ENCODE measurements at regions not wholly inside any gene's neighbourhood (a gene's known extent, or its start where the extent isn't known, plus 50 kb on each side); places are given as distances from the start of the nearest gene placed in this dataset.
"Not testable (repeated sequence)": the region's sequence is repeated elsewhere in the genome, so short reads cannot be mapped to it uniquely, and the experiment has no call there.

DNA sequence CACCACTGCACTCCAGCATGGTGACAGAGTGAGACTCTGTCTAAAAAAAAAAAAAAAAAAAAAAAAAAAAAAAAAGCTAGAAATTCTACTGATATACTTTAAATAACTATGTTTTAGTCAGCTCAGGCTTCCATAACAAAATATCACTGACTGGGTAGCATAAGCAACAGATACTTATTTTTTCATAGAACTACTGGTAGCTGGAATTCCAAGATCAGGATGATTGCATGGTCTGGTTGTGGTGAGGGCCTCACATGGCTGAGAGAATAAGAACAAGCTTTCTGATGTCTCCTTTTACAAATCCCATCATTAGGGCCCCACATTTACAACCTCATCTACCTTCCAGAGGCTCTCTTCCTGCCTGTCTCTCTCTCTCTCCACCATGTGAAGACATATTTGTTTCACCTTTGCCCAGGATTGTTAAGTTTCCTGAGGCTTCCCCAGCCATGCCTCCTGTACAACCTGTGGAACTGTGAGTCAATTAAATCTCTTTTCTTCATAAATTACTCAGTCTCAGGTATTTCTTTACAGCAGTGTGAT lies 126.7 kb upstream of the SEMA3C start:
- Histone ChIP-seq H3K27me3 (ENCODE audit: insufficient read depth, low read length) (no peaks in the 10 kb centered on the region), H3K79me2 (ENCODE audit: insufficient read depth, low read length) (no peaks in the 10 kb centered on the region), H3F3A (ENCODE audit: insufficient read depth, low read length) (no peaks in the 10 kb centered on the region), H3K9me2 (ENCODE audit: low read depth, low read length) (no peaks in the 10 kb centered on the region), H2AFZ (ENCODE audit: low read length) (no peak overlapping the region), H3K36me3 (ENCODE audit: insufficient read depth, low read length) (no peaks in the 10 kb centered on the region), H3K27ac (ENCODE audit: low read depth, low read length, poor library complexity, severe bottlenecking) (no peak overlapping the region), H3K9me3 (ENCODE audit: low read length) (no peaks in the 10 kb centered on the region), H3K4me1 (ENCODE audit: insufficient read depth, low read length, severe bottlenecking) (no peaks in the 10 kb centered on the region), H3K4me3 (ENCODE audit: low read depth, low read length, poor library complexity, severe bottlenecking) (no peak overlapping the region), H3K4me2 (ENCODE audit: low read length) (no peak overlapping the region), H4K20me1 (ENCODE audit: insufficient read depth, low read length) (no peaks in the 10 kb centered on the region), H3K9ac (ENCODE audit: low read length) (no peak overlapping the region)
- no peak for TF ChIP-seq EZH2 (IDR thresholded peaks at IDR 0.05; ENCODE audit: borderline replicate concordance, low read length)
- TF ChIP-seq, protein P1, sequence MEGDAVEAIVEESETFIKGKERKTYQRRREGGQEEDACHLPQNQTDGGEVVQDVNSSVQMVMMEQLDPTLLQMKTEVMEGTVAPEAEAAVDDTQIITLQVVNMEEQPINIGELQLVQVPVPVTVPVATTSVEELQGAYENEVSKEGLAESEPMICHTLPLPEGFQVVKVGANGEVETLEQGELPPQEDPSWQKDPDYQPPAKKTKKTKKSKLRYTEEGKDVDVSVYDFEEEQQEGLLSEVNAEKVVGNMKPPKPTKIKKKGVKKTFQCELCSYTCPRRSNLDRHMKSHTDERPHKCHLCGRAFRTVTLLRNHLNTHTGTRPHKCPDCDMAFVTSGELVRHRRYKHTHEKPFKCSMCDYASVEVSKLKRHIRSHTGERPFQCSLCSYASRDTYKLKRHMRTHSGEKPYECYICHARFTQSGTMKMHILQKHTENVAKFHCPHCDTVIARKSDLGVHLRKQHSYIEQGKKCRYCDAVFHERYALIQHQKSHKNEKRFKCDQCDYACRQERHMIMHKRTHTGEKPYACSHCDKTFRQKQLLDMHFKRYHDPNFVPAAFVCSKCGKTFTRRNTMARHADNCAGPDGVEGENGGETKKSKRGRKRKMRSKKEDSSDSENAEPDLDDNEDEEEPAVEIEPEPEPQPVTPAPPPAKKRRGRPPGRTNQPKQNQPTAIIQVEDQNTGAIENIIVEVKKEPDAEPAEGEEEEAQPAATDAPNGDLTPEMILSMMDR (IDR thresholded peaks at IDR 0.05; ENCODE audit: low read length), result no peak

DNA sequence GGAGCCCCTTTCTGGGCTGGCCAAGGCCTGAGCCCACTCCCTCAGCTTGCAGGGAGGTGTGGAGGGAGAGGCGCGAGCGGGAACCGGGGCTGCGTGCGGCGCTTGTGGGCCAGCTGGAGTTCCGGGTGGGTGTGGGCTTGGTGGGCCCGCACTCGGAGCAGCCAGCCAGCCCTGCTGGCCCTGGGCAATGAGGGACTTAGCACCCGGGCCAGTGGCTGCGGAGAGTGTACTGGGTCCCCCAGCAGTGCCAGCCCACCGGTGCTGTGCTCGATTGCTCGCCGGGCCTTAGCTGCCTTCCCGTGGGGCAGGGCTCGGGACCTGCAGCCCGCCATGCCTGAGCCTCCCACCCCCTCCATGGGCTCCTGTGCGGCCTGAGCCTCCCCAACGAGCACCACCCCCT lies 123.8 kb upstream of the SEMA3C start:
- H4K20me1 ChIP-seq (ENCODE audit: insufficient read depth, low read length); H3K36me3 ChIP-seq (ENCODE audit: insufficient read depth, low read length); H3K9me2 ChIP-seq (ENCODE audit: low read depth, low read length); H3K79me2 ChIP-seq (ENCODE audit: insufficient read depth, low read length); H3K9ac ChIP-seq (ENCODE audit: low read length); H3K4me3 ChIP-seq (ENCODE audit: low read depth, low read length, poor library complexity, severe bottlenecking); H2AFZ ChIP-seq (ENCODE audit: low read length); H3K4me2 ChIP-seq (ENCODE audit: low read length); H3K27ac ChIP-seq (ENCODE audit: low read depth, low read length, poor library complexity, severe bottlenecking); H3K27me3 ChIP-seq (ENCODE audit: insufficient read depth, low read length); H3K9me3 ChIP-seq (ENCODE audit: low read length); H3F3A ChIP-seq (ENCODE audit: insufficient read depth, low read length); H3K4me1 ChIP-seq (ENCODE audit: insufficient read depth, low read length, severe bottlenecking): not testable (repeated sequence)

DNA sequence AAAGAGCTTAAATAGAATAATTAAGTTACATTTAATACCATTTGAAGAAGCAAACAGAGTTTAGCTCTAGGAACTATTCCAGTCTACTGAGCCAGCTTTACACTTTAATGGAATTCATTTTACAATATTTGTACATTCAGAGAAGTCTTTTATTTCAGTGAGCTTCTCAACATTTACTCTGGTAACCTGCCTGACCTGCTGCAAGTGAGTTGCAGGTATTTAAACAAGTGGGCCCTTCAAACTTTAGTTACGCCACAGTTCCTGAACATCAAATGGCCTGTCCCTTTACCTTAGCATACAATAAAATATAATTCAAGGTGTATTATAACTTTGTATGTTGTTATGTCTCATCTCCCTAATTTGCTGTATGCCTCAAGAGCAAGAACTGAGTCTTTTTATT lies 121.6 kb upstream of the SEMA3C start:
- no peak overlapping the region for H3K9ac ChIP-seq (ENCODE audit: low read length)
- H3K27me3 ChIP-seq (ENCODE audit: insufficient read depth, low read length), result no peaks in the 10 kb centered on the region
- H3K79me2 ChIP-seq (ENCODE audit: insufficient read depth, low read length), result no peaks in the 10 kb centered on the region

DNA sequence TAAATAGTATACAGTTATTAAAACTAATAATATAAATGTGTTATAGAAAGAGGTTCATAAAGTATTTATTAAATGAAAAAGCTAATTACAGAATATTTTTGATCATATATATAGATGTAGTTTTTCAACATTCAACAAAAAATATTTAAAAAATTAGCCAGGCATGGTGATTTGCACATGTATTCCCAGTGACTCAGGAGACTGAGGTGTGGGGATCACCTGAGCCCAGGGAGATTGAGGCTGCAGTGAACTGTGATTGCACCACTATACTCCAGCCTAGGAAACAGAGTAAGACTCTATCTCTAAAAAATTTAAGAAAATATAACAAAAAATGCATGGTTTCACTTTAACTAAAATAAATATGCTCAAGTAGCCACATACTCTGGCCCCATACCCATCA lies 118.0 kb upstream of the SEMA3C start:
- H2AFZ ChIP-seq (ENCODE audit: low read length), result no peak overlapping the region
- no peaks in the 10 kb centered on the region for H4K20me1 ChIP-seq (ENCODE audit: insufficient read depth, low read length)
- H3K9ac ChIP-seq (ENCODE audit: low read length), result no peak overlapping the region
- no peaks in the 10 kb centered on the region for H3K4me1 ChIP-seq (ENCODE audit: insufficient read depth, low read length, severe bottlenecking)
- no peak overlapping the region for H3K4me3 ChIP-seq (ENCODE audit: low read depth, low read length, poor library complexity, severe bottlenecking)
- no peaks in the 10 kb centered on the region for H3F3A ChIP-seq (ENCODE audit: insufficient read depth, low read length)
- H3K27ac ChIP-seq (ENCODE audit: low read depth, low read length, poor library complexity, severe bottlenecking), result no peak overlapping the region
- H3K4me2 ChIP-seq (ENCODE audit: low read length), result no peak overlapping the region
- H3K36me3 ChIP-seq (ENCODE audit: insufficient read depth, low read length), result no peaks in the 10 kb centered on the region
- no peaks in the 10 kb centered on the region for H3K9me3 ChIP-seq (ENCODE audit: low read length)
- H3K9me2 ChIP-seq (ENCODE audit: low read depth, low read length), result 0 out of 2 replicates have a peak, but pooled peaks cover 5% of the 10 kb centered on the region
- TF ChIP-seq, protein P1 (IDR thresholded peaks at IDR 0.05; ENCODE audit: low read length), result no peak
- no peak for TF ChIP-seq EZH2 (IDR thresholded peaks at IDR 0.05; ENCODE audit: borderline replicate concordance, low read length)
- H3K27me3 ChIP-seq (ENCODE audit: insufficient read depth, low read length), result no peaks in the 10 kb centered on the region
- no peaks in the 10 kb centered on the region for H3K79me2 ChIP-seq (ENCODE audit: insufficient read depth, low read length)

More for the DNA sequence above, 121.6 kb upstream of the SEMA3C start:
- H3K9me3 ChIP-seq (ENCODE audit: low read length), result no peaks in the 10 kb centered on the region
- no peaks in the 10 kb centered on the region for H3K36me3 ChIP-seq (ENCODE audit: insufficient read depth, low read length)
- no peak overlapping the region for H2AFZ ChIP-seq (ENCODE audit: low read length)
- no peak for TF ChIP-seq EZH2 (IDR thresholded peaks at IDR 0.05; ENCODE audit: borderline replicate concordance, low read length)
- TF ChIP-seq, protein P1 (IDR thresholded peaks at IDR 0.05; ENCODE audit: low read length), result no peak
- H3K27ac ChIP-seq (ENCODE audit: low read depth, low read length, poor library complexity, severe bottlenecking), result no peak overlapping the region
- no peaks in the 10 kb centered on the region for H3K4me1 ChIP-seq (ENCODE audit: insufficient read depth, low read length, severe bottlenecking)
- H3K4me2 ChIP-seq (ENCODE audit: low read length), result no peak overlapping the region
- 0 out of 2 replicates have a peak, but pooled peaks cover 5% of the 10 kb centered on the region for H3K9me2 ChIP-seq (ENCODE audit: low read depth, low read length)
- no peaks in the 10 kb centered on the region for H3F3A ChIP-seq (ENCODE audit: insufficient read depth, low read length)
- H3K4me3 ChIP-seq (ENCODE audit: low read depth, low read length, poor library complexity, severe bottlenecking), result no peak overlapping the region
- H4K20me1 ChIP-seq (ENCODE audit: insufficient read depth, low read length), result no peaks in the 10 kb centered on the region

Data from OCI-LY1 (cell line).